Right ventricle myocardium inferior (tissue), 1 donor: ENCODE measurements at regions not wholly inside any gene's neighbourhood (a gene's known extent, or its start where the extent isn't known, plus 50 kb on each side); places are given as distances from the start of the nearest gene placed in this dataset.

ENCODE experiments used
- ATAC-seq: fragments of 200-7000 bp; cut with Tn5 transposase; one replicate; pipeline ENCODE4 v1.9.1; 2020; ENCODE audit warnings: mild to moderate bottlenecking, moderate library complexity
- DNase-seq: peaks from one replicate; pipeline ENCODE4 v3.0.0; 2021; ENCODE audit errors: missing footprints
- intact Hi-C: fragments of 100-400 bp; cut with DNase I; formaldehyde crosslinking; loops from one replicate; pipeline ENCODE4 v1.11.0; 2022
- donor health status: DM: no; HTN: yes; CAD: no; lungs with severe emphysema.

GRCh38 chr1:173128742-173129141 is 78.0 kb upstream of the TNFSF18 start:
- intact Hi-C loops: loop anchor here (10.0 kb wide), 1 partner anchor 304 kb away; no protein-coding TSS in a partner anchor
- no peak for ATAC-seq

DNA sequence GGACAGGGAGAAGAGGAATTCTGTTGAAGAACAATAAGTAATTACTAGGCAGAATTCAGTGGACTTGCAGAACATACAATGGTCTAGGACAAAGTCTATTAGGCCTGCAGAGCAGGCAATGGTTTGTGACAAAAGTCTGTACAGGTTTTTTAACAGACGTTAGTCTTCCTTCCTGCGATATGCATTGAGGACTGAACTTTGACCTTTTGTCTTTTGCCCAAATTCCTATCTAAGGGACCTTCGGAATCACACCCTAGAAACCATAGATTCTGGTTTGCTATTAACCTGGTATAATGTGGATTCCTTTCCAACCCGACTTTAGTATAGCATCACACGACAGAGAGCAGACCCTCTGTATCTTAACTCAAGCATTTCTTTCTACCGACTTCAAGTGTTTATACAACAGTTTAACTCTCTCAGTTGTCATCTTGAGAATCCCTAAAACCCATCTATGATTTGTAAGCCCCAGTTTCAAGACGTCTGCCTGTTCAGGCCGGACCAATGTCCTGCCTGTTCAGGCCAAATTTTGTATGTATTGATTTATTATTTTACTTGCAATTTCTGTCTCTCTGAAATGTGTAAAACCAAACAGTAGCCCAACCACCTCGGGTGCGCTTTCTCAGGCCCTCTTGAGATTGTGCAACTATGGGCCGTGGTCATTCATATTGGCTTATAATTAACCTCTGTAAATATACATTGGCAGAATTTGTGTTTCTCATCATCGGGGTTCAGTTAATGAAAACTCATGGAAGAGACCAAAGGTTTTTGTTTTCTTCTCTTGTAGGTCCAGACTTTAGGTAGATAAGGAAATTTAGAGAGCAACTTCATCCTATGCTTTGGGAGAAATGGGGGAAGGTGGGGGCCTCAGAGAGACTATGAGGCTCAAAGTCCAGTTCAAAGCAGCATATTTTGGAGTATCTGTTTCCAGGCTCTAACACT is 76.9 kb upstream of the TNFSF18 start:
- intact Hi-C loops: loop anchor here (10.0 kb wide), 1 partner anchor 303 kb away; no protein-coding TSS in a partner anchor
- no peak for ATAC-seq

More at GRCh38 chr1:173128742-173129141, 78.0 kb upstream of the TNFSF18 start:
- no peak for DNase-seq

DNA sequence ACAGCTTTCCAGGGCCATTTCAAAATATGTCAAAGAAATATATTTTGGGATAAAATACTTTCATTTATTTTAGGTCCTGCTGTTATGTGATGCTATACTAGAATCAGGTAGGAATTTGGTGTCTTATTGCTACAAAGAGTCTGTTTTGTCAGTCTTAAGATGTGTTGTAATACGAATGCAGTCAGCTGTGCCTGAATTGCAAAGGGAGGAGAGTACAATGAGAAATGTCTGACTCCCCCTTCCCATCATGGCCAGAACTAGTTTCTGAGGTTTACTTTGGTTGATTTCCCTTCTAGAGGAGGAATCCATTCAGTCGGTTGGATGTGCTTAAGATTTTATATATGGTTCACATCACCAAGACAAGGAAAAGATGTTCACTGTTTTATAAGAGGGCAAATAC is 75.7 kb upstream of the TNFSF18 start:
- intact Hi-C loops: loop anchor here (10.0 kb wide), 1 partner anchor 302 kb away; no protein-coding TSS in a partner anchor
- ATAC-seq (no peak), DNase-seq (no peak)

More for the DNA sequence above, 76.9 kb upstream of the TNFSF18 start:
- DNase-seq: no peak

- intact Hi-C loops: loop anchor here (10.0 kb wide), 1 partner anchor 298 kb away; no protein-coding TSS in a partner anchor
- peak; percentile 74 for DNase-seq
- peak; percentile 93 for ATAC-seq
Observed at GRCh38 chr1:173122958-173123852, 72.5 kb upstream of the TNFSF18 start.

DNA sequence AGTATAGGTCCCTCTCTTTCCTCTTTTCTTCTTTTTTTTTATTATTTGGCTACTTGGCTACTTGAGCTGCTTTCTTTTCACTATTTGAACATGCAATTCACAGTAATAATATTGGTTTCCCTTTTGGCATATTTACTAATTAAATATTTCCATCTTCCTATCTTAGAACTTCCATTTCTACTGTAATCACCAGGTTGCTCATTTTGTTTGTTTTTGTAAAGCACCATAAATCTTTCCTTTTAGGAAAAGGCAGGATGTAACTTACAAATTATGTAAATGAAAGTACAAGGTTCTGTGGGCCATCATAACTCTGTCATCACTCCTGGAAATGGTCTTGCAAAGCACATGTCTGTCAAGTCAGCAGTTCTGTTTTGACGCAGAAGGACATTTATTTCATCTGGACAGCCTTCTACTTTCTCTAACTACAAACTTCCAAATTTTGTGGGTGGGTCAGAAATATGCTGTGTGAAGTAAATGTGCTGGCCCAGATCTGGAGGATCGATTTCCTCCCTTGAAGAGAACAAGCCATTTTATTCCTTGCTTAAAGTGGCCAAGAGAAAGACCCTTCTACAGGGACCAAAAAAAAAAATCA is 71.7 kb upstream of the TNFSF18 start:
- peak; percentile 28 for ATAC-seq

DNA sequence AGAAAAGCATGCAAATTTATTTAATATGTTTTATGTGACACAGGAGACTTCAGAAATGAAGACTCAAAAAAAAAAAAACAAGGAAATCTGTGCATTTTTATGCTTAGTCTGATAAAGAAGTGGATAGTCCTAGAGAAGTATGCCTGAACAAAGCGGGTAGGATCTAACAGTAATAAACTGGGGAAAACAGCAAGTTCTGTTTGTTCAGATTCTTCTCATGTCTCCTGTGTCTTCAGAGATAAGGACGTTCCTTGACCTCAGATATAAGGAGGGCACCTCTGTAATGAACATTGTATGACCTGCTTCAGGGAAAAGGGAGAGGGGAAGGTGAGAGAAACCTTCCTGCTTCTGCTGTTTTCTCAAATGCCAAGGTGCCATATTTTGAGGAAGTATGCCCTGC is 67.7 kb upstream of the TNFSF18 start:
- DNase-seq (no peak), ATAC-seq (no peak)
- intact Hi-C loops: no loop called here

More for the DNA sequence above, 71.7 kb upstream of the TNFSF18 start:
- DNase-seq: no peak
- intact Hi-C loops: loop anchor here (10.0 kb wide), 1 partner anchor 298 kb away; no protein-coding TSS in a partner anchor

DNA sequence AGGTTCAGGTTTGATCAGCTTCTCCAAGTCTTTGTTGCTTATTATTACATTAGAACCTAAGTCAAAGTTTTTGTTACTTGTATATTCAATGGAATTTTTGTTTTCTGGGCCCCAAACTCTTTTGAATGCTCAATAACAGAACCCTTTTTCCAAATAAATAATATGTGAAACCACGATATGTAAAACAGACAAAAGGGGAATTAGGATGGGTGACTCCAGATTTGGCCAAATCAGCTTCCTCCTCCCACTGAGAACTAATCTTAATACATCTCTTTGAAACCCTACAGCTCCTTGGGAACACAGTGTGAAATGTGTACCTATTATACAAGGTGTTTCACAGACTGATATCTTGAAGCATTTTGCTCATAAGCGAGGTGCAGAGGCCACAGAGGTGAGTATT is 67.0 kb upstream of the TNFSF18 start:
- no peak for DNase-seq
- ATAC-seq: no peak
- intact Hi-C loops: no loop called here

DNA sequence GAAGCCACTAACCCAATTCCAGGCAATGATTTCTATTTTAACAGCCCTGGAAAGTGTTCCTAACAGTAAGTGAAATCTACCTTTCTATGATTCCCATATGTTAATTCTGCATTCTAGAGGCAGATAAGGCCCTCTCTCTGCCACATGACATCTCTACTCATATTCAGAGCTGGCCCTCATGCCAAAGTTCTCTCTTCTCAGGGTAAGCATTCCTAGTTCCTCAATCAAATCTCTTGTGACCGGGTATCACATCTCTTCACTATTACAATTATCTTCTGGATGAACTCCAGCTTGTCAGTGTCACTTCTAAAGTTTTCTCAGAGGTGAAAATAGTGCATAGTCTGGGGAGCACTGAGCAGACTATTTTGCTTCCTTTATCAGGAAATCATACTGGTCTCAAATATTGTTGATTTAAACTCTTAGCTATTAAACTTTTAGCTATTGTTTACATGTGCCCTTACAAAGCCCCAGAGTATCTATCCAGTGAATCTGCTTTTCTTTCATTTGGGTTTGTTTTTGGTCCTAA is 66.4 kb upstream of the TNFSF18 start:
- intact Hi-C loops: no loop called here
- DNase-seq (no peak), ATAC-seq (no peak)

GRCh38 chr1:173114346-173114745 is 63.6 kb upstream of the TNFSF18 start:
- ATAC-seq (no peak), DNase-seq (no peak)
- intact Hi-C loops: no loop called here

DNA sequence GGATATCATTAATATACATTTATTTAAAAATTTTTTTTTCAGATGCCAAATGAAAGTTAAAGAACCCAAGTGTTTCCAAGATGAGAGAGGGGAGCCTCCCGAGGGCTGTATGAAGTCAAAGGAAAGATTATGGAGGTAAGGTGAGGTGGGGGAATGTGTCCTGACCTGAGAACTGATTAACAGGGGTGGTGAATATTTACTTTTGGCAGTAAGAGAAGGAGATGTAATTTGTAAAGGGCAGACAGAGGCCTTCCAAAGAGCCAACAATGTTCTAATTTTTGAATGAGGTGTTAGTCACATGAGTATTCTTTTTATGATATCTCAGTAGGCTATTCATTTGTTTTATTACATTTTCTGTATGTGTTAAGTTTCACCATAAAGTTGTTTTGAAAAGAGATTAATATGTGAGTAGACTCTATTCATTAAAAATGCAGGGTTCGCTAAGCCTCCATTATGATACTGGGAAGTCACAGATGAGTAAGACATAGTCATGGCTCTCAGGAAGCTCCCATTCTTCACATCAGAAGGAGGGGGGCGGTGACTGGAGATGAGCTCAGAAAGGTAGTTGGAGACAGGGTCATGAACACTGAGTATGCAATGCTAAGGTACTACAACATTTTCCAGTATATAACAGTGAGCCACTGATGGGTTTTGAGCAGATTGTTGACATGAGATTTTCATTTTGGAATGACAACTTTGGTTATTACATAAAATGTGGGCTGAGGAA is 62.4 kb upstream of the TNFSF18 start:
- no peak for DNase-seq
- intact Hi-C loops: no loop called here
- no peak for ATAC-seq

DNA sequence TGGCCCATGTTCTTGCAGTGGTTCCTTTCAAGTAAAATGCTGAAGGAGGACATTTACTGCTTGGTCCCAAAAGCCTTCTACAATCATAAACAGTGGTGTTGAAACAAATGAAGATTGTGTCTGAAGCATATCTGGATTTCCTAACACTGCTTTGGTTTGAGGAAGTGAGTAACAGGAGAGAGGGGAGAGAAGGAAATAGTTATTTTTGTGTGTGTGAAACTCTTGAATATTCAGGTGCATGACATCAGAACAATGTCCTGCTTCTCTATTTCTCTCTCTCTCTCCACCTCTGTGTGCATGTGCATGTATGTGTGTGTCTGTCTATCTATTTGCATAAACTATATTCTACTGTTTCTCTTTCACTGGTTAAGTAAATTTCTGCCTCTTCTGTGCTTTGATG is 61.4 kb upstream of the TNFSF18 start:
- ATAC-seq: no peak
- intact Hi-C loops: no loop called here
- DNase-seq: no peak

DNA sequence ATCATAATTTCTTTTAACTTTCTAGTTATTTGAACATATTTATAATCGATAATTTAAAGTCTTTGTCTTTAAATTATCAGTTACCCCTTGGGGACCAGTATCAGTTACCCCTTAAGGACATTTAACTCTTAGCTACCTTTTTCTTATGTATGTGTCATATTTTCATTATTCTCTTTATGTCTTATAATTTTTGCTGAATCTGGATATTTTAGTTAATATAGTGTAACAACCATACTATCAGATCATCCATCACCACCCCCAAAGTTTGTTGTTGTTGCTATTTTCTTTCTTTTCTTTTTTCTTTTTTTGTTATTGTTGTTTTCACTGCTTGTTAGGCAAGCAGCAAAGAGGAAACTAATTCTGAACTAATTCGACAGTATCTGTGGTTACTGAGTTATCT is 57.0 kb upstream of the TNFSF18 start:
- DNase-seq (no peak), ATAC-seq (no peak)
- intact Hi-C loops: no loop called here

DNA sequence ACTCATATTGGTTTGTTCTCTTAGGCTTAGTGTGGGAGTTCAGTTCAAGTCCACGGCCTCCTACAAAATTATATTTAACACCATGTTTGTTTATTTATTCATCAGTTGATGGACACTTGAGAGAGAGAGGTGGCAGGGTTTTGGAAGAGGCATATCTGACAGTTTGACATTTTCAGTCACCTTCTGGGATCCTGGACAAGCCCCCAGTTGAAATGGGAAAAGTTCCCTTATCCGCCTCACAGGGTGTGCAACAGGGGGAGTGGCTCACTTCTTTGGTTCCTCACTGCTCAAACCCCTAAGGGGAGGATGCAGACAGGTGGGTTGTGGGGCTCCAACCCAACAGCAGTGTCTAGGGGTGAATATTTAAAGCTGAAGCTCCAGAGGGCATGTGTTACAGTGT is 52.3 kb upstream of the TNFSF18 start:
- intact Hi-C loops: no loop called here
- ATAC-seq: no peak
- DNase-seq: no peak

- ATAC-seq: no peak
- intact Hi-C loops: no loop called here
- DNase-seq: no peak
Observed at GRCh38 chr1:173101589-173101988, 50.8 kb upstream of the TNFSF18 start.

DNA sequence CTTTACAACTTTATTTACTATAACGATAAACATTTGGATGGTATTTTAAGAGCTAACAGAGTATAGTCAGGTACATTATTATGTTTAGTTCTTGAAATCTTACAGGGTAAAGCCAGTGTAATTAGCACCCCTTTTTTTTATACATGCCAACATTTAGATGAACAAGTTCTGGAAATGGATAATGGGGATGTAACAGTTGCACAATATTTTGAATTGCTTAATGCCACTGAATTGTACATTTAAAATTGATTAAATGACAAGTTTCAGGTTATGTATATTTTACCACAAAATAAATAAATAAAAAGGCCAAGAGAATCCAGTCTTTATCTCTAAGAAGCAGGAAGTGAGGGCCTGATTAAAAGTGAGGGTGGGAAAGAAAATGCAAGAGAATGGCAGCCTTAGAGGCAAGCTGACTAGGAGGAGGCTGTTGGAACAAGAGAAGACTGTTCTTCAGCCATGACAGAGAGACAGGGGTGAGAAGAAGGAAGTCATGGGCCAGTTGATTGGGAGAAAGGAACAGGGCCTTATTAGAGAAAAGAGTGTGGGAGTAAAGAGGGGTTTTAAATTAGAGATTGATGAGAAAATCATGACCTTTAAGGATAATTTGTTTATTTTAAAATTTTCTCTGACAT is 49.9 kb upstream of the TNFSF18 start:
- no peak for ATAC-seq

More for the DNA sequence above, 49.9 kb upstream of the TNFSF18 start:
- DNase-seq: no peak
- intact Hi-C loops: no loop called here
